Stimulated activated naive B cell treated with anti-CD40 and anti-IgM and Interleukin-4, amounts not matched to agents 10 μg/mL and 1 μg/mL and 100 μg/mL, for 72 hours (primary cell): ENCODE measurements at regions not wholly inside any gene's neighbourhood (a gene's known extent, or its start where the extent isn't known, plus 50 kb on each side); places are given as distances from the start of the nearest gene placed in this dataset.

Experiments
- ATAC-seq, 2 donors: fragments of 150-1000 bp; cut with Tn5 transposase; replicated peaks; 2 replicates each; pipeline ENCODE4 v1.10.0; 2021; ENCODE audit warnings: moderate library complexity in 1 of 2
- DNase-seq: peaks from one replicate; pipeline ENCODE4 v3.0.0; 2021
- H3K27ac Mint-ChIP-seq: one replicate; pipeline ENCODE4 v1.8.0; 2022; ENCODE audit warnings: mild to moderate bottlenecking, mixed read lengths
- H3K27me3 Mint-ChIP-seq, 2 donors: one replicate each; pipeline ENCODE4 v1.8.0; 2022; ENCODE audit warnings: mixed read lengths in 2 of 2
- H3K36me3 Mint-ChIP-seq, 2 donors: one replicate each; pipeline ENCODE4 v1.8.0; 2022; ENCODE audit warnings: mixed read lengths in 2 of 2, mild to moderate bottlenecking in 1 of 2
- H3K4me1 Mint-ChIP-seq, 2 donors: one replicate each; pipeline ENCODE4 v1.8.0; 2022; ENCODE audit warnings: mixed read lengths in 2 of 2, mild to moderate bottlenecking in 1 of 2
- H3K4me3 Mint-ChIP-seq, 2 donors: one replicate each; pipeline ENCODE4 v1.8.0; 2022; ENCODE audit warnings: mild to moderate bottlenecking in 2 of 2, mixed read lengths in 2 of 2, moderate library complexity in 1 of 2
- H3K9me3 Mint-ChIP-seq, 2 donors: one replicate each; pipeline ENCODE4 v1.8.0; 2022; ENCODE audit warnings: mixed read lengths in 2 of 2, mild to moderate bottlenecking in 1 of 2

DNA sequence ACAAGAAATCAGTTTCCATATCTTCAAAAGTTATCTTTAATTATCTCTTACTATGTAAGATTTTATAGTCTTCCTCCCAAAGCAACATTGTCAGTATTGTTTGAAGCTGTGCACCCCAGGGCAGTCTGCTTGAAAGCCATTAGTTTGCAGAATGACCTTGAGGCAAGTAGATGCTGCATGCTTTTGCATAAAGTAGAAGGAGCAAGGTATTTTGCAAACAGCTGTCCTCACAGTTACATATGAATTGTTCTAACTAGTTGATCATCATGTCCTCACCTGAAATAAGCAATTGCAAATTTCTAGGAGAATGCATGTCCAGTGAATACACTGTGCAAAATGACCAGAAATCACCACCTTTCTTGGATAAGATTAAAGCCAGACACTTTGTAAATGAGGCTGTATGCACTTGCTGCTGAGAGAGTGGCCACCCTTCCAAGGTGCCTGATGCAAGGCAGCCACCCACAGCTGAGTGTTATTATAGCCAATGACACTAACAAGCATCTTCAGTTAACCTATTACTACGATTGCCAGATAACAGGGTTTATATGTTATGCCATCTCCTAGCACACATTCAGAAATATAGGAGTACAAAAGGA is 730.0 kb upstream of the TMEM132C start:
- no peak for ATAC-seq

DNA sequence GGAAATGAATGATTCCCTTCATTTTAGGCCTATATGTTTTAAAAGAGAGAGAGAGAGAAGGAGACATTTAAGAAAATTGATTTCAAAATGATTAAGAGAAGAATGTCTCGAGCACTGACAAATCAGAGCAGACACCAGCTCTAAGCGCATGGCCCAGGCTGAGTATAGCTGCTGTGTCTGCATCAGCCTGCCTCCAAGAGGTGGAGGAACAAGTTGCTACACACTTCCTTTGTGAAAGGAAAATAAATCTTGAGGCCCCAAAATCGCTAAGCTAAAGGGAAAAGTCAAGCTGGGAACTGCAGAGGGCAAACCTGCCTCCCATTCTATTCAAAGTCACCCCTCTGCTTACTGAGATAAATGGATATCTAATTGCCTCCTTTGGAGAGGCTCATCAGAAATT is 728.7 kb upstream of the TMEM132C start:
- Mint-ChIP-seq H3K9me3 (peaks cover 4 to 7% of the 10 kb centered on the region in 2 donors), H3K4me1 (no peaks in the 10 kb centered on the region)

More for the DNA sequence above, 730.0 kb upstream of the TMEM132C start:
- Mint-ChIP-seq H3K4me3 (no peak overlapping the region), H3K36me3 (no peaks in the 10 kb centered on the region), H3K9me3 (peaks cover 4 to 7% of the 10 kb centered on the region in 2 donors), H3K27ac (no peak overlapping the region), H3K4me1 (no peaks in the 10 kb centered on the region), H3K27me3 (no peaks in the 10 kb centered on the region)
- DNase-seq: no peak

DNA sequence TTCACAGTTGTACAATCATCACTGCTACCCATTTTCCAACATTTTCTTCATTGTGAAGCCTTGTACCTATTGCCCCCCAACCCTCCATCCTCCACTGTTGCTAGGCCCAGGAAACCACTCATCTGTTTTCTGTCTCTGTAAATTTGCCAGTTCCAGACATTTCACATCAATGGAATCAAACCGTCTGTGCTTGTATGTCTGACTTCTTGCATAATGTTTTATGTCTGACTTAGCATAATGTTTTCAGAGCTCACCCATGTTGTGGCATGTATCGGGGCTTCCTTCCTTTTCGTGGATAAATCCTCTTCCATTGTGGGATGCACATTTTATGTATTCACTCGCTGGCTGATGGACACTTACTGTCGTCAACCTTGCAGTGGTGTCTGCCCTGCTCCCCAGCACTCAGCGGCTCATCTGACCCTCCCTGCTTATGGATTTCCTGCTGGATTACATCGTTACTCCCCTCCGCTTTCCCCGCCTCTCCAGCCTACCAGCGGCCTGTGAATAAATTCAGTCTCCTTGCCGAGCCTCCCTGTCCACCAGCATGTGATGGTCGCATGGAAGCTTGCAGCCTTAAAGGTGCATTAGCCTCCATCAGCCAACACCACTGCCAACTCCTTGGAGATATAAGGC is 727.6 kb upstream of the TMEM132C start:
- H3K4me3 Mint-ChIP-seq: no peak overlapping the region
- no peaks in the 10 kb centered on the region for H3K27me3 Mint-ChIP-seq
- H3K4me1 Mint-ChIP-seq: no peaks in the 10 kb centered on the region
- H3K9me3 Mint-ChIP-seq: peaks cover 4 to 7% of the 10 kb centered on the region in 2 donors
- H3K36me3 Mint-ChIP-seq: no peaks in the 10 kb centered on the region
- H3K27ac Mint-ChIP-seq: no peak overlapping the region
- ATAC-seq (no peak), DNase-seq (no peak)

More for the DNA sequence above, 728.7 kb upstream of the TMEM132C start:
- Mint-ChIP-seq H3K36me3 (no peaks in the 10 kb centered on the region), H3K4me3 (no peak overlapping the region), H3K27me3 (no peaks in the 10 kb centered on the region), H3K27ac (no peak overlapping the region)
- no peak for ATAC-seq
- DNase-seq: no peak

DNA sequence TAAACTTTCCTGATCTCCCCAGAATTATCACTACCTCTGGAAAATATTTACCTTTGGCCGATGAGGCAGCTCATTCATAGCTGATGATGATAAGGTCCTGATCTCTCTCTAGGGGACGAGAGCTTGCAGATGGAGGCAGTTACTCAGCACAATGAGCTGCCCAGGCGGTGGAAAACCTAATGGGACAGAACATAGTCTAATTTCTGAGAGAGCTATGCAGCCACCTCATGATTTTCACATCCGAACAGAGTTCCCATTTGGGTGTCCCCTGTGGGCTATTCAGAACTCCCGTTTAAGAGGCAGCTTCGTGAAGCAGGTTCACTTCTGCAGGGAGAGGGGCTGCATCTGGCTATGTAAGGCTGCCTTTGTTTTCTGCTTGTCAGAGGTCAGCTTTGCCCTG is 724.6 kb upstream of the TMEM132C start:
- DNase-seq (no peak), ATAC-seq (no peak)
- H3K9me3 Mint-ChIP-seq: peaks cover 0 to 4% of the 10 kb centered on the region in 2 donors
- H3K27me3 Mint-ChIP-seq: no peaks in the 10 kb centered on the region
- H3K27ac Mint-ChIP-seq: no peak overlapping the region
- no peak overlapping the region for H3K4me3 Mint-ChIP-seq
- H3K36me3 Mint-ChIP-seq: no peaks in the 10 kb centered on the region
- no peaks in the 10 kb centered on the region for H3K4me1 Mint-ChIP-seq

DNA sequence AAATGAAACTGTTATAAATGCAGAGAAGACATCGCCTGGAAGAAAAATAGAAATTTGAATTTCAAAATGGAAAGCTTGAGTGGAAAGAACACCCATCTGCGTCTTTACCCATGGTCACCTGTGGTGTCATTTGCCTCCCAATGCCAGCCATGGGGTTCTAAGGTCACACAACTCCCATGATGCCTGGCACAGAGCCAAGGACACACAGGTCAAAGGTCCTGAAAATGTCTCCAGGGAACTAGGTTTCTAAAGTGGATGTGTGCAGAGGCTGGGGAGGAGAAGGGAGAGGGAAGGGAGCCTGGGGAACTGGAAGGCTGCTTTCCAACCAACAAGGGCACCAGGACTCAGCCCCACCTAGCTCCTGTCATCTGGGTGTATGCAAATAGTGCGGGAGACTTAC is 724.0 kb upstream of the TMEM132C start:
- no peak overlapping the region for H3K27ac Mint-ChIP-seq
- no peak for DNase-seq
- no peaks in the 10 kb centered on the region for H3K4me1 Mint-ChIP-seq
- peaks cover 0 to 4% of the 10 kb centered on the region in 2 donors for H3K9me3 Mint-ChIP-seq
- no peaks in the 10 kb centered on the region for H3K27me3 Mint-ChIP-seq
- no peak for ATAC-seq
- no peak overlapping the region for H3K4me3 Mint-ChIP-seq
- H3K36me3 Mint-ChIP-seq: no peaks in the 10 kb centered on the region

DNA sequence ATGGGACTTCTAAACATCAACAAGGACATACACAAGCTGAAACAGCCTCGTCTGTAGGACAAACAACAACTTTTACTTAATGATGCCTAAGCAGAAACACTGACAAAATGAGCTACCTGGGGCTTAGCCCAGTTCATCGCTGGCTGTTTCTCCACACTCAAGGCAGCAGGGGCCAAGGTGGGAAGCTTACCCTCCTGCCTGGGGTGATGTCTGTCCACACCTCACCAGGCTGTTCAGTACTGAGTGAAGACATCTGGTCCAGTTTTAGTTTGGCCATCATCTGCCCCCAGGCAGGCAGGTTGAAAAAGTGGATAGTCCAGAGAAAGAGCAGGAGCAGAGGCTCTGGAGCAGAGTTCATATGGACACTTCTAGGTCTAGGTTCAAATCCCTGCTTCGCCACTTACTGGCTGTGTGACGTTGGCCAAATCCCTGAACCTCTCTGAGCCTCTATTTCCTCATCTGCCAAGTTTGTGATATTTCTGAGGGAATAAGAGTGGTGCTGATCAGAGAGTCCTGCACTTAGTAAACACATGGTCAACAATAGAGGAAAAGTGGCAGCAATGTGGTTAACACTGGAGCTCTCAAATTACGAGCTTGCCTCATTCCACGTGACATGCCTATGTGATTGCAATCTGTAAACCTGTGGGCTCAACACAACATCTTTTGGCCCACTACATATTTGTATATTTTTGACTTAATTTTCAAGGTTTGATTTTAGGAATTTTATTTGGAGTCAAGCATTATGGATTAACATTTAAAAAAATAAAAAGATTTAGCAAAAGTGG is 720.1 kb upstream of the TMEM132C start:
- ATAC-seq: no peak
- no peak for DNase-seq
- Mint-ChIP-seq H3K27me3 (no peaks in the 10 kb centered on the region), H3K27ac (no peak overlapping the region), H3K36me3 (no peaks in the 10 kb centered on the region), H3K9me3 (peaks cover under 1 to 3% of the 10 kb centered on the region in 2 donors), H3K4me1 (no peaks in the 10 kb centered on the region), H3K4me3 (no peak overlapping the region)

DNA sequence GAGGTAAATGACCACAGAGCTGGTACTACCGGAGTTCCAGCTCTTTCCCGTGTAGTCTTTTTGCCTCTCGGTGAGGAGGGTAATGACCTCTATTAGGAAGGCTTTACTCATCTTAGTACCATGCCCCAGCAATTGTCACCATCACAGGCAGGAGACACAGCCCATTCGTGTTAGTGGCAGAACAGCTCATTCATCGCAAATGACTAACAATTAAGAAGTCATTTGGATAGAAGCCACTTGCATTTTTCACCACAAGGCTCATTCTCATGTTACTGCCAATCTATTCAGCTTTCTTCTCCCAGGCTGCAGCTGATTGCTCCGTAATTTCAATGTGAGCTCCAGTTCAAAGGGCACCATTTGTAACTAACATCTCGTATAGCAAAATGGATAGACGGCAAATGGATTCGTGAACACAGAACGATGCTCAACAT is 718.8 kb upstream of the TMEM132C start:
- ATAC-seq (no peak), DNase-seq (no peak)
- no peaks in the 10 kb centered on the region for H3K4me1 Mint-ChIP-seq
- H3K27me3 Mint-ChIP-seq: no peaks in the 10 kb centered on the region
- H3K9me3 Mint-ChIP-seq: peaks cover 6 to 10% of the 10 kb centered on the region in 2 donors
- H3K36me3 Mint-ChIP-seq: no peaks in the 10 kb centered on the region
- no peak overlapping the region for H3K4me3 Mint-ChIP-seq
- H3K27ac Mint-ChIP-seq: no peak overlapping the region

DNA sequence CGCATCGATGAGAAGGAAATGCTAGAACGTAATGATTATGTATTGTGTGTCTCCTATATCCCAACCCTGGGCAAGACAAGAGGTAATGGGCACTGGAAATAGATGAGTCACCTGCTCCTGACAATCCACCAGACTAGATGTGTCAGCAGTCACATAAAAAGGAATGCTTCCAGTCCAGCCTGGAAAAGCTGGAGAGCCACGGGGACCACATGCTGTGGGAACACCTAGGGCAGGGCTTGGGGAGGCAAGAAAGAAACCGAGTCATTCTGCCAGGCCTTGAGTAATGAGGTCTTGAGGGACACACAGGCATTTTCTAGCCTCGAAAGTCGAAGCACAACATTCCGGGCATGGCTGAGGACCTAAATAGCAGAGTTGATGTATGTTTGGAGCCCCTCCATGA is 716.7 kb upstream of the TMEM132C start:
- Mint-ChIP-seq H3K27me3 (no peaks in the 10 kb centered on the region), H3K9me3 (peaks cover 6 to 10% of the 10 kb centered on the region in 2 donors), H3K36me3 (no peaks in the 10 kb centered on the region), H3K27ac (no peak overlapping the region), H3K4me1 (no peaks in the 10 kb centered on the region), H3K4me3 (no peak overlapping the region)
- ATAC-seq (no peak), DNase-seq (no peak)

DNA sequence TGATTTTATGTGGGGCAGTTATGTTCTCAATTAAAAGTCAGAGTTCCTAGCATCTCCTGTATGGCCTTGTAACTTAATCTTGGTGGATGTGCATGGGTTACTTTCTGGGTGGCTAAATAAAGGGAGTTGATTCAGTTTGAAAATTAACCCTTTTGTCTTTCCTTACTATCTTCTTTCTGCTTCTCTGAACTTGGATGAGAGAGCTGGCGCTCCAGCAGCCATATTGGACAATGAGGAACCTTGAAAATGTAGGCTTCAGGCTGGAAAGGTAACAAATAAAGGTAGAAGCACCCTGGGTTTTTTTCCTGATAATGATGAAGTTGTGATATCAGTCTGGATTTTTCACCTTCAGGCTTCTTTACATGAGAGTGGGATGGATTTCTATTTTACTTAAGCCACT is 714.1 kb upstream of the TMEM132C start:
- Mint-ChIP-seq H3K36me3 (no peaks in the 10 kb centered on the region), H3K27ac (no peak overlapping the region), H3K27me3 (no peaks in the 10 kb centered on the region), H3K4me3 (no peak overlapping the region), H3K4me1 (no peaks in the 10 kb centered on the region), H3K9me3 (peaks cover 6 to 15% of the 10 kb centered on the region in 2 donors)
- ATAC-seq (no peak), DNase-seq (no peak)

DNA sequence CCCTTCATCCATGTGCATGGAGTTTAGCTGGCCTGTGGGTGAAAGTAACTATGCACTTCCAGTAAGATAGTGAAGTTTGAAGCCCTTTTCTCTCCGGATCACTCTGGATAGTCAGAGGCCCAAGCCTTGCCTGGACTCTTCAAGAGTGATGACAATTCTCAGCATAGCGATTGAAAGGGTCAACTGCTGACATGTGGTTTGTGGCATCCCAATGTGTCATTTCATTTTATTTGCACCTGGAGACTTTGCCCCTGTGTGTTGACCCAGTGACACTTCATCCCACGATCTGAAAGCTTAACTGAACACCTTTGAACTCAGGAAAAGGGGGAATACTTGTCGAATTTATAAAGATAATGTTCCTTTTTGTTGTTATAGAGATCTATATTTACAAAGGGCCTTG is 711.9 kb upstream of the TMEM132C start:
- Mint-ChIP-seq H3K36me3 (no peaks in the 10 kb centered on the region), H3K4me1 (peaks cover 0 to 5% of the 10 kb centered on the region in 2 donors), H3K4me3 (no peak overlapping the region), H3K27ac (no peak overlapping the region), H3K27me3 (no peaks in the 10 kb centered on the region), H3K9me3 (peaks cover 4 to 15% of the 10 kb centered on the region in 2 donors)
- DNase-seq (no peak), ATAC-seq (no peak)

DNA sequence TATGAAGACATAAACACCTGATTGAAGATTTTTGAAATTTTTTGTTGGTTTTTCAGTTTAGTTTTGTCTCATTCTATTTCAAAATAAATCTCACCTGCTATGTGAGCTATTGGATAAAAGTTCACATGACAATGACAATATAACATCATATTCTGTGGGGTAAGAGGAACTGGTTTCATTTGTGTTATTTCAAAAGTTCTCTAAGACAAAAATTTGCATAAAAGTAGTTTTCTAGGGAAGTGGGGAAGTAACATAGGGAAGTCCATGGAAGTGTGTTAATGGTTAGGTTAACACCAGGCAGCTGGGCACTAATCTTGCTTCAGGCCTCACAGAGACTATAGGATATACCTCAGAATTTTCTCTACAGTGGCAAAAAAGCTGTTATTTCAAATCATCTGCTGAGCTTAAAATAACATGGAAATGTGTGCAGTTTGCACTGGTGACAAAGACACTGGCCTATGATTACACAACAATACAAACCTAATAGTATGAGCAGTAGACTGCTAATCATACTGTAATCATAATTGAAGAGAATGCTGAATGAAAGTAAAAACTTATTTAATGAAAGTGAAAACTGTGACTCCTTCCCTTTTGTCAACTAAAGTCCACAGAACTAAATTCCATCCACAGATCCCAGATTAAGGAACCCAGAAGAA is 710.6 kb upstream of the TMEM132C start:
- DNase-seq: no peak
- no peak overlapping the region for H3K27ac Mint-ChIP-seq

DNA sequence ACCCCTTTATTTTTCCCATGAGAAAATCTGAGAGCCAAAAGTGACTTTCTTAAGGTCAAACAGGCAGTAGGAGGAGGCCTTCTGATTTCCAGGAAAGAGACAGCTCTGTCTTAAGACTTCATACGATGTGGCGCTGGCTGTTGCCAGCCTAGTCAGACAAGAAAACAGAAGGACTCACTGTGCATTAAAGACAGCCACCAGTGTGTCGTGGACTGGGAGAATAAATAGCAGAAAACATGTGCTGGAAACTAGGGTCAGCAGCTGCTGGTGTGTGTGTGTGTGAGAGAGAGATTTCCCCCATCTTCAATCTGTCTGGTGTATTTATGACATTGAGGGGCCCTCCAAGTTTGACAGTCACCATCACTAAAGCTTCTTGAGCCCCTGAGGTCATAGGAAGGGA is 708.6 kb upstream of the TMEM132C start:
- no peaks in the 10 kb centered on the region for H3K27me3 Mint-ChIP-seq
- H3K36me3 Mint-ChIP-seq: no peaks in the 10 kb centered on the region
- no peak for ATAC-seq
- H3K4me1 Mint-ChIP-seq: peaks cover 0 to 5% of the 10 kb centered on the region in 2 donors
- H3K27ac Mint-ChIP-seq: no peak overlapping the region
- no peak for DNase-seq
- peaks cover 0 to 5% of the 10 kb centered on the region in 2 donors for H3K9me3 Mint-ChIP-seq
- H3K4me3 Mint-ChIP-seq: no peak overlapping the region

More for the DNA sequence above, 710.6 kb upstream of the TMEM132C start:
- Mint-ChIP-seq H3K4me3 (no peak overlapping the region), H3K4me1 (peaks cover 0 to 5% of the 10 kb centered on the region in 2 donors), H3K9me3 (peaks cover 4 to 15% of the 10 kb centered on the region in 2 donors), H3K36me3 (no peaks in the 10 kb centered on the region), H3K27me3 (no peaks in the 10 kb centered on the region)
- no peak for ATAC-seq

DNA sequence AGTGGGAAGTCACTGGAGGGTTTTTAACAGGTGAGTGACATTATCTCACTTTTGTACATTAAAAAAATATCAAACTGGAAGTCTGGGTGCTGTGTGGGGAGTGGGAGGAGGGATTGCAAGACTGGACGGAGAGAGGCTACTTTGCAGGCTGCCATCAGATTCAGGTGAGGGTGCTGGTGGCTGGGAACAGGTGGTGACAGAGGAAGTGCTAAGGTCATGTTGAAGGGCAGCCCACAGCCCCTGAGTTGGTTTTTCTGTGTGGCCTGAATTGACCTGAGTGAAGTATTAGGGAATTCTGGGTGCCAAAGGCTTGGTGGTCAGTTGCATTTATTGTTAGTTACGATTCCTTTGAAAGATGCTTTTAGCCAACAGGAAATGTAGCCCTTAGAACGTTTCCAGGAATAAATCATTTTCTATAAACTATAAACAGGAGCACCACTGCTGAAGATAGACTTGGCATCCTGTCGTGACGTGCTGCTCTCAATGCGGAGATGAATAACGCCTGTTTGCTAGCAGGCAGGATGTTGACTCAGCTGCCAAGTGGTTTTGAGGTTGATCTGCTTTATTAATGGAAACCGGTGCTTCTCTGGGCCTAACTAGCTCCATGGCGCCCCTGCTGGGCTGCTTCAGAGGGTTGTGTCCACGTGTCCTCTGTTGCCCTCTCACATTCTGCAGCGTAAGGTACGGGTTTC is 707.5 kb upstream of the TMEM132C start:
- Mint-ChIP-seq H3K4me1 (peaks cover 0 to 5% of the 10 kb centered on the region in 2 donors), H3K36me3 (no peaks in the 10 kb centered on the region), H3K27me3 (no peaks in the 10 kb centered on the region), H3K27ac (no peak overlapping the region), H3K4me3 (no peak overlapping the region), H3K9me3 (peaks cover 0 to 5% of the 10 kb centered on the region in 2 donors)
- ATAC-seq (peak; percentile 71 to 82), DNase-seq (peak; percentile 5)

DNA sequence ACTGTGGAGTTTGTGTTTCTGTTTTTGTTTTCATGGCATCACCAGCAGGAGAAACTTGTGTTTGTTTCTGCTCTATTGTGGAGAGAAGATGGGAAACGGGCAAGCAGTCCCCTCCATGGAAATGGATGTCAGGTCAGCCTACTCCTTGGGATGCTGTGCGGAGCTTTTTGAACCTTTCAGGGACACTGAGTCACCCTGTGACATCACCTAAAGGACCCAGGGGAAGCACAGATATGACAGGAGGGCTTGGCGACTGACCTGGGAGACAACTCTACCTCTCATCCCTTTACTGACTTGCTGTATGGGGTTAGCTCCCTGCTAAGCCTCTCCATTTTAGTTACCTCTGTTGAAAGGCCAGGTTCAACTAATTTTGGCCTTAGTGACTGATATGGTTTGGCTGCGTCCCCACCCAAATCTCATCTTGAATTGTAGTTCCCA is 706.9 kb upstream of the TMEM132C start:
- no peaks in the 10 kb centered on the region for H3K36me3 Mint-ChIP-seq
- DNase-seq: no peak
- no peak overlapping the region for H3K27ac Mint-ChIP-seq
- H3K9me3 Mint-ChIP-seq: peaks cover 2 to 9% of the 10 kb centered on the region in 2 donors
- H3K4me3 Mint-ChIP-seq: no peak overlapping the region
- no peak for ATAC-seq
- peaks cover 0 to 5% of the 10 kb centered on the region in 2 donors for H3K4me1 Mint-ChIP-seq
- H3K27me3 Mint-ChIP-seq: no peaks in the 10 kb centered on the region
